Osteocyte (in vitro differentiated cells): ENCODE measurements at regions not wholly inside any gene's neighbourhood (a gene's known extent, or its start where the extent isn't known, plus 50 kb on each side); places are given as distances from the start of the nearest gene placed in this dataset.

Source experiments
- DNase-seq: peaks from one replicate; pipeline ENCODE4 v3.0.0; 2021; ENCODE audit warnings: mixed read lengths; ENCODE audit not compliant: unreplicated experiment; ENCODE audit errors: extremely low spot score
- H3K27ac Mint-ChIP-seq: one replicate; pipeline ENCODE4 v1.8.0; 2021; ENCODE audit warnings: mild to moderate bottlenecking, mixed read lengths; ENCODE audit not compliant: unreplicated experiment
- H3K27me3 Mint-ChIP-seq: one replicate; pipeline ENCODE4 v1.8.0; 2021; ENCODE audit warnings: mixed read lengths; ENCODE audit not compliant: unreplicated experiment
- H3K36me3 Mint-ChIP-seq: one replicate; pipeline ENCODE4 v1.8.0; 2021; ENCODE audit warnings: mixed read lengths; ENCODE audit not compliant: unreplicated experiment
- H3K4me1 Mint-ChIP-seq: one replicate; pipeline ENCODE4 v1.8.0; 2021; ENCODE audit warnings: mixed read lengths; ENCODE audit not compliant: unreplicated experiment
- H3K4me3 Mint-ChIP-seq: one replicate; pipeline ENCODE4 v1.8.0; 2021; ENCODE audit warnings: mild to moderate bottlenecking, moderate library complexity, mixed read lengths; ENCODE audit not compliant: unreplicated experiment
- H3K9me3 Mint-ChIP-seq: one replicate; pipeline ENCODE4 v1.8.0; 2021; ENCODE audit warnings: mixed read lengths; ENCODE audit not compliant: unreplicated experiment
- TF ChIP-seq, protein P1 (sequence below): fragments of 200-600 bp; sonication (generic); IDR thresholded peaks from 2 replicates; pipeline ENCODE4 v1.5.0; 2021; ENCODE audit warnings: antibody characterized with exemption, mild to moderate bottlenecking, moderate library complexity

GRCh38 chr21:24910591-24910990, 696.7 kb downstream of the MRPL39 start:
- no peak for DNase-seq
- Mint-ChIP-seq H3K4me3 (no peak overlapping the region), H3K36me3 (no peaks in the 10 kb centered on the region), H3K27ac (no peak overlapping the region), H3K27me3 (no peaks in the 10 kb centered on the region), H3K4me1 (no peaks in the 10 kb centered on the region), H3K9me3 (peaks cover 25% of the 10 kb centered on the region)
- TF ChIP-seq, protein P1, sequence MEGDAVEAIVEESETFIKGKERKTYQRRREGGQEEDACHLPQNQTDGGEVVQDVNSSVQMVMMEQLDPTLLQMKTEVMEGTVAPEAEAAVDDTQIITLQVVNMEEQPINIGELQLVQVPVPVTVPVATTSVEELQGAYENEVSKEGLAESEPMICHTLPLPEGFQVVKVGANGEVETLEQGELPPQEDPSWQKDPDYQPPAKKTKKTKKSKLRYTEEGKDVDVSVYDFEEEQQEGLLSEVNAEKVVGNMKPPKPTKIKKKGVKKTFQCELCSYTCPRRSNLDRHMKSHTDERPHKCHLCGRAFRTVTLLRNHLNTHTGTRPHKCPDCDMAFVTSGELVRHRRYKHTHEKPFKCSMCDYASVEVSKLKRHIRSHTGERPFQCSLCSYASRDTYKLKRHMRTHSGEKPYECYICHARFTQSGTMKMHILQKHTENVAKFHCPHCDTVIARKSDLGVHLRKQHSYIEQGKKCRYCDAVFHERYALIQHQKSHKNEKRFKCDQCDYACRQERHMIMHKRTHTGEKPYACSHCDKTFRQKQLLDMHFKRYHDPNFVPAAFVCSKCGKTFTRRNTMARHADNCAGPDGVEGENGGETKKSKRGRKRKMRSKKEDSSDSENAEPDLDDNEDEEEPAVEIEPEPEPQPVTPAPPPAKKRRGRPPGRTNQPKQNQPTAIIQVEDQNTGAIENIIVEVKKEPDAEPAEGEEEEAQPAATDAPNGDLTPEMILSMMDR: no peak

GRCh38 chr21:24903994-24904635, 703.2 kb downstream of the MRPL39 start:
- H3K9me3 Mint-ChIP-seq: peaks cover 5% of the 10 kb centered on the region
- H3K4me3 Mint-ChIP-seq: no peak overlapping the region
- no peaks in the 10 kb centered on the region for H3K27me3 Mint-ChIP-seq
- no peak for DNase-seq
- H3K27ac Mint-ChIP-seq: no peak overlapping the region
- no peaks in the 10 kb centered on the region for H3K4me1 Mint-ChIP-seq
- TF ChIP-seq, protein P1: no peak
- no peaks in the 10 kb centered on the region for H3K36me3 Mint-ChIP-seq

- TF ChIP-seq, protein P1: no peak
- Mint-ChIP-seq H3K4me3 (no peak overlapping the region), H3K4me1 (no peaks in the 10 kb centered on the region), H3K27me3 (no peaks in the 10 kb centered on the region), H3K36me3 (no peaks in the 10 kb centered on the region), H3K9me3 (peaks cover 5% of the 10 kb centered on the region), H3K27ac (no peak overlapping the region)
- no peak for DNase-seq
These were observed 708.1 kb downstream of the MRPL39 start for GRCh38 chr21:24899138-24899537.

DNA sequence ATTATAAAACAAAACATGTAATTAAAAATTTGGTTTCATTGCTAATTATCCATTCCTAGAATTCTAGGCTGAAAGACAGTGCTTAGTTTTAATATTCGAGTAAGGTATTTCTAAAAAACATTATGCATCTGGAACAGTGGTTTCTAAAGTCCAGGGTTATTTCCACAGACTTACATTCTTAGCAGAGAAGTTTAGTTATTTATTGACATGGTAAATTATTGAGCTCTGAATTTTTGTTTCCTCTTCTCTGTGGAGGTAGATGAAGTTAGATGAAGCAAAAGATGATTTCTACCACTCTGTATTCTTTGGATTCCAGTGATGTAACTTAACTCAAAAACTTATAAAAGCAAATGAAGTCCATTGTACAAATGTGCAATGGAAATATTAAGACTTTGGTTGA, 709.4 kb downstream of the MRPL39 start:
- Mint-ChIP-seq H3K27ac (no peak overlapping the region), H3K36me3 (no peaks in the 10 kb centered on the region), H3K9me3 (peaks cover 5% of the 10 kb centered on the region), H3K4me3 (no peak overlapping the region), H3K27me3 (no peaks in the 10 kb centered on the region), H3K4me1 (no peaks in the 10 kb centered on the region)
- TF ChIP-seq, protein P1: no peak
- no peak for DNase-seq

DNA sequence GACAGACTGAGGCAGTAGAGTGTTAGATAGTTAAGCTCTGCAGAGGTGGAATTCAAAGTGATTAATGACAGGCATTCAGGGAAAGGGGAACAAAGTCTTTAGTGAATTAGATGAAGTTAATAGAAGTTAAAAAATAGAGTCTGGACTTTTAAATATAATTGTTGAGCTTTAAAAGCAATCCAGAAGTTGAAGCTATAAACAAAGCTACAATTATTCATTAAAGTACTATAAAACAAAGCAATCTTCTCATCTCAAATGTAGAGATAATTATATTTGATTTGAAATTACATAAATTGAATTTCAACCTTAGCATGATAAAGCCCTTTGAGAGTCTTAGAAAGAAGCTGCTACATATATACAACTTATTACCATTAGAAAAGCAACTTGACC, 710.6 kb downstream of the MRPL39 start:
- Mint-ChIP-seq H3K36me3 (no peaks in the 10 kb centered on the region), H3K9me3 (peaks cover 4% of the 10 kb centered on the region), H3K27me3 (peaks cover 3% of the 10 kb centered on the region), H3K4me1 (no peaks in the 10 kb centered on the region), H3K4me3 (no peak overlapping the region), H3K27ac (no peak overlapping the region)
- no peak for DNase-seq
- TF ChIP-seq, protein P1: no peak
